ENCODE measurements at regions not wholly inside any gene's neighbourhood (a gene's known extent, or its start where the extent isn't known, plus 50 kb on each side); places are given as distances from the start of the nearest gene placed in this dataset.
A peak's percentile ranks its signal among the peaks of the same experiment; 100 is the strongest.

- no peak for TF ChIP-seq CTCF (IDR thresholded peaks at IDR 0.05; ENCODE audit: insufficient read depth, low read depth, low read length)
- H3K4me3 ChIP-seq (ENCODE audit: low read depth, low read length): no peak overlapping the region
- no peak for DNase-seq (ENCODE audit: low read depth)
Measured at GRCh38 chr2:18061717-18062116, 183.2 kb downstream of the KCNS3 start.

- no peak overlapping the region for H3K4me3 ChIP-seq (ENCODE audit: low read depth, low read length)
- no peak for TF ChIP-seq CTCF (IDR thresholded peaks at IDR 0.05; ENCODE audit: insufficient read depth, low read depth, low read length)
- no peak for DNase-seq (ENCODE audit: low read depth)
Measured at GRCh38 chr2:18057657-18058056, 179.2 kb downstream of the KCNS3 start.

- H3K4me3 ChIP-seq (ENCODE audit: low read depth, low read length): no peak overlapping the region
- TF ChIP-seq CTCF (IDR thresholded peaks at IDR 0.05; ENCODE audit: insufficient read depth, low read depth, low read length): no peak
- DNase-seq (ENCODE audit: low read depth): no peak
Measured at GRCh38 chr2:18055290-18055689, 176.8 kb downstream of the KCNS3 start.

GRCh38 chr2:18050001-18050400, 171.5 kb downstream of the KCNS3 start:
- no peak for DNase-seq (ENCODE audit: low read depth)
- no peak overlapping the region for H3K4me3 ChIP-seq (ENCODE audit: low read depth, low read length)

GRCh38 chr2:18049325-18049724, 170.9 kb downstream of the KCNS3 start:
- no peak for DNase-seq (ENCODE audit: low read depth)
- TF ChIP-seq CTCF (IDR thresholded peaks at IDR 0.05; ENCODE audit: insufficient read depth, low read depth, low read length): no peak
- no peak overlapping the region for H3K4me3 ChIP-seq (ENCODE audit: low read depth, low read length)

More at GRCh38 chr2:18050001-18050400, 171.5 kb downstream of the KCNS3 start:
- no peak for TF ChIP-seq CTCF (IDR thresholded peaks at IDR 0.05; ENCODE audit: insufficient read depth, low read depth, low read length)

- no peak for TF ChIP-seq CTCF (IDR thresholded peaks at IDR 0.05; ENCODE audit: insufficient read depth, low read depth, low read length)
- DNase-seq (ENCODE audit: low read depth): peak; percentile 83
- no peak overlapping the region for H3K4me3 ChIP-seq (ENCODE audit: low read depth, low read length)
Measured at GRCh38 chr2:18047896-18048657, 169.6 kb downstream of the KCNS3 start.

- TF ChIP-seq CTCF (IDR thresholded peaks at IDR 0.05; ENCODE audit: insufficient read depth, low read depth, low read length): no peak
- peak; percentile 19 for DNase-seq (ENCODE audit: low read depth)
Measured at GRCh38 chr2:18047213-18047611, 168.7 kb downstream of the KCNS3 start.

More at GRCh38 chr2:18047213-18047611, 168.7 kb downstream of the KCNS3 start:
- H3K4me3 ChIP-seq (ENCODE audit: low read depth, low read length): no peak overlapping the region

Data from fibroblast of villous mesenchyme (primary cell).